IPS-NIHi11 (cell line): ENCODE measurements at regions not wholly inside any gene's neighbourhood (a gene's known extent, or its start where the extent isn't known, plus 50 kb on each side); places are given as distances from the start of the nearest gene placed in this dataset.

ENCODE experiments used
- DNase-seq: peaks from one replicate; pipeline ENCODE4 v3.0.0; 2012; ENCODE audit warnings: mixed read lengths, low spot score

- DNase-seq, result no peak
Measured at GRCh38 chr10:29028486-29028885, 260.4 kb upstream of the LYZL1 start.

DNA sequence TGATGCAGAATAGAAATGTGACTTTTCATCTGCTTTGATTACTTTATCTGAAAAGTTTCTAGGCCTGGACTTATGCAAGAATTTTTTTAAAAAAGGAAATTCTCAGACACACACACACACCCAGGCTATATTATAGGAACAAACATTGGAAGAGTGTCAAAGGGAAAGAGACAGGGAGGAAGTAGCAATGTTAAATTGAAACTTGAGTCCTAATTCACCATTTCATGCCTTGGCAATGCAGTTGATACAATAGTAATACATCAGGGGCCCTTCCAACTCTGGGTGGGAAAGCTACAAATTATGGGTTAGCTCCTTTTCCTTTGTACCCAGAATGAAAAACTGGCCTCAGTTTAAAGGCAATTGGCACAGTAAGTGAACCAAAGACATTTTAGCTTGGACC is 258.0 kb upstream of the LYZL1 start:
- no peak for DNase-seq

- no peak for DNase-seq
Measured at GRCh38 chr10:29032169-29032568, 256.7 kb upstream of the LYZL1 start.

- DNase-seq, result no peak
Measured at GRCh38 chr10:29033311-29033940, 255.4 kb upstream of the LYZL1 start.

GRCh38 chr10:29034592-29034991 is 254.3 kb upstream of the LYZL1 start:
- no peak for DNase-seq

GRCh38 chr10:29035721-29036120 is 253.1 kb upstream of the LYZL1 start:
- no peak for DNase-seq

DNA sequence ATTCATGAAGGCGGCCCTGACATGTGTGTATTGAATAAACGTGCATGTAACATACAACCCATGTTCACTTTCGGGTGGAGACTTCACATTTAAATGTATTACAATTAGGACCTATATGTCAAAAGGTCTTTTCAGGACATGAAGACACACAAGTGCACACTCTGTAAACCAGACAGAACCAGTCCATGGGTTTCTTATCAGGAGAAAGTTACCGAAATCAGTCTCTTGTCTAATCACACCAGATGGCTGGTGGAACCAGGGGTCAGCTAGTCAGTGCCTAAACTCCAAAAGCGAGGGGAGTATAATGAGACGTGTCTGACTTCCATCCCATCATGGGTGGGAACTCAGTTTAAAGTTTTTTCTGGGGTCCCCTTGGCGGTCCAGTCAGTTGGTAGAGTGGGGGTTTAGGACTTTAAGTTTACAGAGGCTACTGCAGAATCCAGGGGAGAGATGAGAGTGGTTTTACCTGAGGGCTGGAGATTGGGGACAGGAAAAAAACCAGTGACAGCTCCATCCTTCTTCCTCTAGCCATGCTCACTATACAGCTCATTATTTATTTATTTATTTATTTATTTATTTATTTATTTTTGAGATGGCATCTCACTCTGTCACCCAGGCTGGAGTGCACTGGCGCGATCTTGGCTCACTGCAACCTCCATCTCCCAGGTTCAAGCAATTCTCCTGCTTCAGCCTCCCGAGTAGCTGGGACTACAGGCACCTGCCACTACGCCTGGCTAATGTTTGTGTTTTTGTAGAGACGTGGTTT is 251.3 kb upstream of the LYZL1 start:
- DNase-seq, result no peak

- no peak for DNase-seq
Measured at GRCh38 chr10:29039091-29039490, 249.8 kb upstream of the LYZL1 start.

GRCh38 chr10:29039677-29040189 is 249.1 kb upstream of the LYZL1 start:
- no peak for DNase-seq

GRCh38 chr10:29041616-29042015 is 247.3 kb upstream of the LYZL1 start:
- no peak for DNase-seq

DNA sequence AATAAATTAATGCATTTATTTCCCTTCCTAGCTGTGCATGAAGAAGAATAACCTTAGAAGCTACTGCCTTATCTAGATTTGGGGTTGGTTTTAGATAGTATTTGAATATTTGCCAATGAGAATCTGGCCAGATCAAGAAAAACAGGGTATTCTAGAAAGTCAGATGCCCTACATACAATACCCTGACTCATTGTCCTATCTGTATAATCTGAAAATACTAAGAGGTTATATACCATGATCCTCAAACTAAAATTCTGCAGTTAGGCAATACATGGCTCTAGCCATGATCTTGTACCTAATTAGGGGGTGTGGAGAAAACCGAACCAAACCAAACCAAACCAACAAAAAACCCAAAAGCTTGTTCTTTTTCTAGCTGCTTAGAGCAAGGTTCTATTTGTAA is 240.4 kb upstream of the LYZL1 start:
- DNase-seq, result no peak

DNA sequence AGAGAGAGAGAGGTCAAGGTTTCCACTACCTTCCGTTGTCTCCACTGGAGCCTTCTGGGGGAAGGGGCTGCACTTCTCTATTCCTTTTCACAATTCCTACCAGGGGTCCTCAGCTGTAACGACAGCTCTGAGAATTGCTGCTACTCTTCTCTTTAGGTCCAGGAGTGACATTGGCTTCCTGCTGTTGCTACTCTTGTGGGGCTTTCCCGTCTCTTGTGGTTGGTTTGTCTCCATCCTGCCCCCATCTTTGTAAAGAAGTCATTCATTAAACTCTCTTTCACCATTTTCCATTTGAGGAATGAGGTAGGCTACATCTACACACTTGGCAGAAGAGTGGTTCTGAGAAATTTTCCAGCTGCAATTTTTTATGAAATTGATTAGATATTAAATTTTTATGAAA is 238.8 kb upstream of the LYZL1 start:
- DNase-seq, result no peak

GRCh38 chr10:29055101-29055500 is 233.8 kb upstream of the LYZL1 start:
- no peak for DNase-seq

- no peak for DNase-seq
Measured at GRCh38 chr10:29056729-29057128, 232.1 kb upstream of the LYZL1 start.

DNA sequence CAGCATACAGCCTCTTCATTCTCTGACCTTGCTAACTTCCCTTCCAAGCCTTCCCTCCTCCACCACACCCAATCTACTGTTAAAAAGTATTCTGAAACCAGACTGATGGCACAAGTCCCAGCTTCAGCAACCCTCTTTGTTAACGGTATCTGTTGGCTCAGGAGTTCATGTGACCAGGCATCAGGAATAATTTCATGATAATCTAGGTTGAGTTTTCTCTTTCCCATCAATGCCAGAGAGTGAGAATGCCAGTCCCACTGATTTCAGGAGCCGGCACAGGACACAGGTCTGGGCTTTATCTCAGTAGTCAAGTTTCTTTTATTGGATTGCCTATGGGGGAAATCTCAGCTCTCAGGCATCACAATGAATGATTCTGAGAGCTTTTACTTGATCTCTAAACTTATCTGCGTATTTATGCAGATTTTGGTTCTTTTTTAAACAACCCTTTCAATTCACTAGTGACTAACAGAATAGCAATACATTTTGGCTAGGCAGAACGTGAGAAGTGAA is 231.0 kb upstream of the LYZL1 start:
- no peak for DNase-seq

DNA sequence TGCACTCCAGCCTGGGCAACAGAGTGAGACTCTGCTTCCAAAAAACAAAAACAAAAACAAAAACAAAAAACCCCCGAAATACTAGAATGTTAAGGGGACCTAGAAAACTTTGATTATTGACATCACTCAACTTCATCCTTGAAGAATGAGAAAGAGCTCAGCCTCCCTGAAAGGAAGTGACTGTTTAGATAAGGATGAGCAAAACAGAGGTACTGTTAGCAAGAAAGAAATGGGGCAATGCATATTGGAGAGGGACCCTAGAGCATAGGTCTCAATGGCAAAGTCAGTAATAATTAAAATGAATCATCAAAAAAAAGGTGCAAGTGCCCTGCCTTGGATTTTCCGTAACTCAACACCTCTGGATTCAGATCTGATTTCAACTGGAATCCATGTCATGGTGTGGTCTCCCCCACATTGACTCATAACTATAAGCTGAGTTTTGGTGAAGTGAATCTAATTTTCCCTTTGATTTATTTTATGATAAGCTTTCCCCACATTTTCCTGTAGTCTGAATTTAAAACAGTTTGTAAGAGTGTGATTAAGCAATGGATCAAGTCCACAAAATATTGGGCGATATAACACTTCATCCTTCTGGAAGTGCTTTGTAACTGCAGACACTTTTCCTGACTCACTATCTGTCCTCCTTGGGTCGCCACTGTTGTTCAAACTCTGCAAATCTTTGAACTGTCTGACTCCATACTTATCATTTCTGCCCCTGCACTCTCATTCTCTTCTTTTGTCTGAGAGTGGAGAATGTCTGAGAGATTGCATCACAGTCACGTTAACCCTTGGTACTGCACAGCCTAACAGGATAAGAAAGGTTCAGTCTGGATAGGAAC is 224.8 kb upstream of the LYZL1 start:
- no peak for DNase-seq

GRCh38 chr10:29064680-29065079 is 224.2 kb upstream of the LYZL1 start:
- DNase-seq, result no peak

- DNase-seq, result no peak
Measured at GRCh38 chr10:29067161-29067560, 221.7 kb upstream of the LYZL1 start.

DNA sequence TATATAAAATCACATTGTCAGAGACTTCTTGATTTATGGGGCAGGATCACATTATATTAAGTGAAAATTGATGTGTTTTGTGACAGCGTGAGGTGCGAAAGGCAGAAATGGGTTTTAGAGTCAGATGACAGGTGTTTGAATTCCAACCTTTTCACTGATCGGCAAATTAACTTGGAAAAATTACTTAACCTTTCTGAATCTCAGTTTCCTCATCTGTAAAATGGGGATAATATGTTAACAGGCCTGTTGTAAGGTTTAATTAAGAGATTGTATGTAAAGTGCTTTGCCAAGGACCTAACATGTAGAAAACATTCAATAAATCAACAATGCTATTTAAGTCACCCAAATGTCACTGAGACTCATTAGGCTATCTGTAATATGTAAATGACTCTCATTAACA is 221.2 kb upstream of the LYZL1 start:
- DNase-seq, result no peak

- DNase-seq, result no peak
Measured at GRCh38 chr10:29068302-29068701, 220.6 kb upstream of the LYZL1 start.

- DNase-seq, result no peak
Measured at GRCh38 chr10:29068966-29069365, 219.9 kb upstream of the LYZL1 start.

DNA sequence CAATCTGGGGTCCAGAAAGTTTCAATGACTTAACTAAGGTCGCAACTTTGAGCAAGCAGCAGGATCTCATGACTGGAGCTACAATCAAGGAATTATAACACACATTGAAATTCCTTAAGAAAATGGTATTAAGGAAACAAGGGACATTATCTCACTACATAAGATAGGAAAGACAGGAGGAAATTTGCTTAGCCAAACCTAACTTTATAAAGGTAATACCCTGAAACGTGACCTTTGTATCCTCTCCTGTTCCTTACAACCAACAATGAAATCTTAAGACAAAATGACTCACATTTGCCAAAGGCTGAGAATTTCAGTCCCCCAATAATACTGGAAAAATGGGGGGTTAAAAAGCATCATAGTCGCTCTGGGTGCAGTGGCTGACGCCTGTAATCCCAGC is 218.9 kb upstream of the LYZL1 start:
- DNase-seq, result no peak

- DNase-seq, result no peak
Measured at GRCh38 chr10:29078919-29079318, 210.0 kb upstream of the LYZL1 start.
